ENCODE measurements at regions not wholly inside any gene's neighbourhood (a gene's known extent, or its start where the extent isn't known, plus 50 kb on each side); places are given as distances from the start of the nearest gene placed in this dataset.
"Not testable (repeated sequence)": the region's sequence is repeated elsewhere in the genome, so short reads cannot be mapped to it uniquely, and the experiment has no call there.

GRCh38 chr13:111629926-111630325 lies 309.5 kb downstream of the TEX29 start:
- no peak overlapping the region for H3K4me3 ChIP-seq (ENCODE audit: low read depth, low read length)
- no peaks in the 10 kb centered on the region for H3K27me3 ChIP-seq (ENCODE audit: control insufficient read depth, insufficient read depth, low read length)
- H3K36me3 ChIP-seq (ENCODE audit: control insufficient read depth, insufficient read depth, low read length) = no peaks in the 10 kb centered on the region
- no peak for TF ChIP-seq CTCF (IDR thresholded peaks at IDR 0.05; ENCODE audit: insufficient read depth, low read depth, low read length)
- CTCF ChIA-PET = interaction anchor here (0.7 kb wide), 1 partner anchor 436 kb away, joined by 3 read pairs; no protein-coding TSS in a partner anchor
- no peak for DNase-seq (ENCODE audit: low read depth)
- POLR2A ChIA-PET = no interaction called here

- Histone ChIP-seq H3K4me3 (ENCODE audit: low read depth, low read length) (no peak overlapping the region), H3K27me3 (ENCODE audit: control insufficient read depth, insufficient read depth, low read length) (no peaks in the 10 kb centered on the region), H3K36me3 (ENCODE audit: control insufficient read depth, insufficient read depth, low read length) (no peaks in the 10 kb centered on the region)
- TF ChIP-seq CTCF (IDR thresholded peaks at IDR 0.05; ENCODE audit: insufficient read depth, low read depth, low read length) = no peak
- ChIA-PET CTCF (interaction anchor here (0.7 kb wide), 1 partner anchor 436 kb away, joined by 3 read pairs; no protein-coding TSS in a partner anchor), POLR2A (no interaction called here)
- DNase-seq (ENCODE audit: low read depth) = no peak
Observed at GRCh38 chr13:111630406-111630805, 310.0 kb downstream of the TEX29 start.

DNA sequence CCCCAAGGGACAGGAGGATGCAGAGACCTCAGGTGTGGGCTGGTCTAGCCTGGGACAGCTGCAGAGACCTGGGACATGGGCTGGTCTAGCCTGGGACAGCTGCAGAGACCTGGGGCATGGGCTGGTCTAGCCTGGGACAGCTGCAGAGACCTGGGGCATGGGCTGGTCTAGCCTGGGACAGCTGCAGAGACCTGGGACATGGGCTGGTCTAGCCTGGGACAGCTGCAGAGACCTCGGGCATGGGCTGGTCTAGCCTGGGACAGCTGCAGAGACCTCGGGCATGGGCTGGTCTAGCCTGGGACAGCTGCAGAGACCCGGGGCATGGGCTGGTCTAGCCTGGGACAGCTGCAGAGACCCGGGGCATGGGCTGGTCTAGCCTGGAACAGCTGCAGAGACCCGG lies 310.8 kb downstream of the TEX29 start:
- DNase-seq (ENCODE audit: low read depth); CTCF ChIA-PET; POLR2A ChIA-PET; H3K4me3 ChIP-seq (ENCODE audit: low read depth, low read length); H3K27me3 ChIP-seq (ENCODE audit: control insufficient read depth, insufficient read depth, low read length); H3K36me3 ChIP-seq (ENCODE audit: control insufficient read depth, insufficient read depth, low read length): not testable (repeated sequence)

DNA sequence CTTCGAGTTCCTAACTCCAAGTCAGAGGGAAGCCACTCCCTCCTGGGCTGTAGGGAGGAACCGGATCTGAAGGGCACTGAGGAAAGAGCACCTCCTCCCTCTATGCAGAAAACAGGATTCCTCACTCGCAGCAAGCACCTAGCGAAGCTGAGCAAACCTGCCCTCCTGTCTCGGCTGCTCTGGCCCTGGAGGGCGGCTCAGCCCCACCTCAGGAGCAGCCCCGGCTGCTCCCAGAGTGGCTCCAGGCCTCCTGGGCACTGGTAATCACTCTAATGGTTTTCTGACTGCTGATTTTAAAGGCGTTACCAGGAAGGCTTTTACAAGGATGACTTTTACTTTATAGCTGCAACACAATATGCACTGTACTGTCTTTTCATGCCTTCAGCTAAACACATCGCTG lies 312.5 kb downstream of the TEX29 start:
- ChIA-PET CTCF (no interaction called here), POLR2A (no interaction called here)
- Histone ChIP-seq H3K36me3 (ENCODE audit: control insufficient read depth, insufficient read depth, low read length) (no peaks in the 10 kb centered on the region), H3K27me3 (ENCODE audit: control insufficient read depth, insufficient read depth, low read length) (no peaks in the 10 kb centered on the region), H3K4me3 (ENCODE audit: low read depth, low read length) (no peak overlapping the region)
- DNase-seq (ENCODE audit: low read depth) = no peak
- TF ChIP-seq CTCF (IDR thresholded peaks at IDR 0.05; ENCODE audit: insufficient read depth, low read depth, low read length) = no peak

DNA sequence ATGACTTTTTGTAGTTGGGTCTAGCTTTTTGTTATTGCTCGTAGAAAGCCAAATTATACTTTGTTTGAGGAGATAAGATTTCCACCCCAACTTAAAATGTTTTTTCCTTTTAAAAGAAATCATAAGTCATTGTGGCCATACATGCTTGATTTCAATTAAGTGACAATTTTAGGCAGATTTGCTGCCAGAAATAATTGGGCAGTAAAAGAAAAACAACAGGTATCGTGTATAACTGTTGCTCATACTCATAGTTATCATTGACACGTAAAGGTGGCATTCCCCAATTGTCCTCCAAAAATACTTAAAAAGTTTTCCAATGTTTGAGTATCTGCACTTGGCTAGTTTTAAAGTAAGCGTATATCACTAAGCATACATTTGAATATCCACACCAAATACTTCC lies 313.0 kb downstream of the TEX29 start:
- POLR2A ChIA-PET = no interaction called here

More for the DNA sequence above, 313.0 kb downstream of the TEX29 start:
- TF ChIP-seq CTCF (IDR thresholded peaks at IDR 0.05; ENCODE audit: insufficient read depth, low read depth, low read length) = no peak
- no peaks in the 10 kb centered on the region for H3K36me3 ChIP-seq (ENCODE audit: control insufficient read depth, insufficient read depth, low read length)
- DNase-seq (ENCODE audit: low read depth) = no peak
- H3K4me3 ChIP-seq (ENCODE audit: low read depth, low read length) = no peak overlapping the region
- CTCF ChIA-PET = no interaction called here
- H3K27me3 ChIP-seq (ENCODE audit: control insufficient read depth, insufficient read depth, low read length) = no peaks in the 10 kb centered on the region
